GM12878 (cell line): ENCODE measurements at regions not wholly inside any gene's neighbourhood (a gene's known extent, or its start where the extent isn't known, plus 50 kb on each side); places are given as distances from the start of the nearest gene placed in this dataset.

Experiments used
- CEBPB ChIP-seq, 2 experiments: fragments of 150-350 bp in 1 of 2; IDR thresholded peaks; 2 replicates each; pipeline ENCODE4 v1.6.1; 2012 to 2014; ENCODE audit warnings: low read depth in 2 of 2, low read length in 2 of 2, borderline replicate concordance in 1 of 2, inconsistent platforms in 1 of 2
- CTCF ChIP-seq, 3 experiments: IDR thresholded peaks in 2 of 3; conservative IDR thresholded peaks in 1 of 3; 2 replicates each; pipeline ENCODE4 v1.5.1; 2011; ENCODE audit warnings: low read depth in 3 of 3, low read length in 3 of 3, mild to moderate bottlenecking in 3 of 3, control low read depth in 2 of 3, moderate library complexity in 2 of 3, inconsistent platforms in 1 of 3, mixed read lengths in 1 of 3; ENCODE audit not compliant: control insufficient read depth in 2 of 3, insufficient read depth in 1 of 3; ENCODE audit errors: extremely low read depth in 1 of 3
- FOS ChIP-seq: IDR thresholded peaks from 3 replicates; pipeline ENCODE4 v1.6.1; 2011; ENCODE audit warnings: borderline replicate concordance; ENCODE audit not compliant: insufficient read length; ENCODE audit errors: extremely low read depth
- JUNB ChIP-seq: IDR thresholded peaks from 2 replicates; pipeline ENCODE4 v1.6.1; 2016; ENCODE audit warnings: antibody characterized with exemption, mild to moderate bottlenecking
- POLR2AphosphoS5 ChIP-seq: IDR thresholded peaks from 2 replicates; pipeline ENCODE4 v1.6.1; 2011; ENCODE audit warnings: mild to moderate bottlenecking, low read length, inconsistent platforms
- TAF1 ChIP-seq: IDR thresholded peaks from 2 replicates; pipeline ENCODE4 v1.6.1; 2011; ENCODE audit warnings: mild to moderate bottlenecking, low read depth, low read length, borderline replicate concordance
- ZBED1 ChIP-seq: IDR thresholded peaks from 2 replicates; pipeline ENCODE4 v1.6.1; 2016; ENCODE audit warnings: borderline replicate concordance
- ZBTB11 ChIP-seq: fragments of 450-650 bp; formaldehyde crosslinking; IDR thresholded peaks from 2 replicates; pipeline ENCODE4 v1.5.0; 2022; ENCODE audit warnings: mild to moderate bottlenecking, missing genetic modification characterization
- ZNF274 ChIP-seq: IDR thresholded peaks from one replicate; pipeline ENCODE4 v1.8.0; 2011; ENCODE audit not compliant: insufficient read length, insufficient read depth

DNA sequence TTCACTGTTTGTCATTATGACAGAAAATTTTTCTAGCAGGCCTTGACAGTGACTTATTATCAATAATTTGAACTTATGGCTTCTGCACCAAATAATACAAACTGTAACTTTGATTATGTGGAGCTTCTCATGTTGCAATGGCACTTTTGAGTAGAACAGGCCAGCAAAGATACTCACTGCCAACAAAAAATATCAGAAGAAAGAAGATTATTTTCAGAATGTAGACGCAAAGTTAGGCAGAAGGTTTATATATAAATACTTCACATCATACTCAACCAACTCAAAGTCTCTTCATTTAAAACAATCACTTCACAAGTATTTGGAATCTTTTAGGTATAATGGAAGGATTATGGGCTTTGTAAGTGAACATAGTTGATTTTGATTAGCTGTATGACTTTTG lies 893.0 kb downstream of the ROBO2 start:
- no peak for TF ChIP-seq ZBTB11
- no peak for TF ChIP-seq ZNF274
- TF ChIP-seq CEBPB (IDR thresholded peaks at IDR 0.05; ENCODE audit: borderline replicate concordance in 1 of 2, low read depth in 2 of 2, low read length in 2 of 2): no peak
- TF ChIP-seq JUNB: no peak
- TF ChIP-seq POLR2AphosphoS5: no peak
- TF ChIP-seq ZBED1: no peak
- no peak for TF ChIP-seq FOS
- no peak for TF ChIP-seq TAF1
- no peak for TF ChIP-seq CTCF (IDR thresholded peaks at IDR 0.05 in 2 of 3, conservative IDR thresholded peaks at IDR 0.05 in 1 of 3; ENCODE audit: control insufficient read depth in 2 of 3, extremely low read depth in 1 of 3, insufficient read depth in 1 of 3, low read depth in 3 of 3, low read length in 3 of 3)
